Endothelial cell (in vitro differentiated cells): ENCODE measurements at regions not wholly inside any gene's neighbourhood (a gene's known extent, or its start where the extent isn't known, plus 50 kb on each side); places are given as distances from the start of the nearest gene placed in this dataset.

Source experiments
- DNase-seq: peaks from one replicate; pipeline ENCODE4 v3.0.0; 2021; ENCODE audit warnings: low spot score
- H3K27ac Mint-ChIP-seq: one replicate; pipeline ENCODE4 v1.8.0; 2021; ENCODE audit warnings: mixed read lengths, inconsistent platforms; ENCODE audit not compliant: unreplicated experiment
- H3K27me3 Mint-ChIP-seq: one replicate; pipeline ENCODE4 v1.8.0; 2021; ENCODE audit warnings: mild to moderate bottlenecking, moderate library complexity, mixed read lengths, inconsistent platforms; ENCODE audit not compliant: unreplicated experiment
- H3K36me3 Mint-ChIP-seq: one replicate; pipeline ENCODE4 v1.8.0; 2021; ENCODE audit warnings: mild to moderate bottlenecking, low read depth, mixed read lengths, inconsistent platforms; ENCODE audit not compliant: unreplicated experiment
- H3K4me1 Mint-ChIP-seq: one replicate; pipeline ENCODE4 v1.8.0; 2021; ENCODE audit warnings: mild to moderate bottlenecking, mixed read lengths, inconsistent platforms; ENCODE audit not compliant: unreplicated experiment
- H3K4me3 Mint-ChIP-seq: one replicate; pipeline ENCODE4 v1.8.0; 2021; ENCODE audit warnings: mild to moderate bottlenecking, mixed read lengths, inconsistent platforms; ENCODE audit not compliant: unreplicated experiment
- H3K9me3 Mint-ChIP-seq: one replicate; pipeline ENCODE4 v1.8.0; 2021; ENCODE audit warnings: mixed read lengths, inconsistent platforms; ENCODE audit not compliant: unreplicated experiment
- TF ChIP-seq, protein P1 (sequence below): fragments of 200-600 bp; sonication (generic); IDR thresholded peaks from one replicate; pipeline ENCODE4 v1.5.0; 2021; ENCODE audit warnings: antibody characterized with exemption; ENCODE audit not compliant: unreplicated experiment

DNA sequence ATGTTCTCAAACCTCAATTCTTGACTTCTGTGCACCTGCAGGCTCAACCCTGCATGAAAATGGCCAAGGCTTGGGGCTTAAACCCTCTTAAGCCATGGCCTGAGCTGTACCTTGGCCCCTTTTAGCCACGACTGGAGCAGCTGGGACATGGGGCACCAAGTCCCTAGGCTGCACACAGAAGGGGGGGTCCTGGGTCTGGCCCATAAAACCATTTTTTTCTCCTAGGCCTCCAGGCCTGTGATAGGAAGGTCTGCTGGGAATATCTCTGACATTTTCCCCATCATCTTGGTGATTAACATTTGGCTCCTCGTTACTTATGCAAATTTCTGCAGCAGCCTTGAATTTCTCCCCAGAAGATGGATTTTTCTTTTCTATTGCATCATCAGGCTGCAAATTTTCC is 119.4 kb upstream of the VGLL2 start:
- Mint-ChIP-seq H3K4me1 (no peaks in the 10 kb centered on the region), H3K27ac (no peak overlapping the region), H3K9me3 (no peaks in the 10 kb centered on the region), H3K36me3 (peaks cover 8% of the 10 kb centered on the region), H3K4me3 (no peak overlapping the region), H3K27me3 (no peaks in the 10 kb centered on the region)
- TF ChIP-seq, protein P1, sequence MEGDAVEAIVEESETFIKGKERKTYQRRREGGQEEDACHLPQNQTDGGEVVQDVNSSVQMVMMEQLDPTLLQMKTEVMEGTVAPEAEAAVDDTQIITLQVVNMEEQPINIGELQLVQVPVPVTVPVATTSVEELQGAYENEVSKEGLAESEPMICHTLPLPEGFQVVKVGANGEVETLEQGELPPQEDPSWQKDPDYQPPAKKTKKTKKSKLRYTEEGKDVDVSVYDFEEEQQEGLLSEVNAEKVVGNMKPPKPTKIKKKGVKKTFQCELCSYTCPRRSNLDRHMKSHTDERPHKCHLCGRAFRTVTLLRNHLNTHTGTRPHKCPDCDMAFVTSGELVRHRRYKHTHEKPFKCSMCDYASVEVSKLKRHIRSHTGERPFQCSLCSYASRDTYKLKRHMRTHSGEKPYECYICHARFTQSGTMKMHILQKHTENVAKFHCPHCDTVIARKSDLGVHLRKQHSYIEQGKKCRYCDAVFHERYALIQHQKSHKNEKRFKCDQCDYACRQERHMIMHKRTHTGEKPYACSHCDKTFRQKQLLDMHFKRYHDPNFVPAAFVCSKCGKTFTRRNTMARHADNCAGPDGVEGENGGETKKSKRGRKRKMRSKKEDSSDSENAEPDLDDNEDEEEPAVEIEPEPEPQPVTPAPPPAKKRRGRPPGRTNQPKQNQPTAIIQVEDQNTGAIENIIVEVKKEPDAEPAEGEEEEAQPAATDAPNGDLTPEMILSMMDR: no peak
- DNase-seq: no peak

DNA sequence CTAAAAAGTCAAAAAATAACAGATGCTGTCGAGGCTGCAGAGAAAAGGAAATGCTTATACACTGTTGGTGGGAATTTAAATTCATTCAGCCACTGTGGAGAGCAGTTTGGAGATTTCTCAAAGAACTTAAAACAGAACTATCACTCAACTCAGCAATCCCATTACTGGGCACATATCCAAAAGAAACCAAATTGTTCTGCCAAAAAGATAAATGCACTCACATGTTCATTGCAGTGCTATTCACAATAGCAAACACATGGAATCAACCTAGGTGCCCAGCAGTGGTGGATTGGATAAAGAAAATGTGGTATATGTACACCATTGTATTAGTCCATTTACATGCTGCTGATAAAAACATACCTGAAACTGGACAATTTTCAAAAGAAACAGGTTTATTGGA is 116.0 kb upstream of the VGLL2 start:
- no peak for DNase-seq
- Mint-ChIP-seq H3K4me3 (no peak overlapping the region), H3K27ac (no peak overlapping the region), H3K4me1 (no peaks in the 10 kb centered on the region), H3K9me3 (peaks cover 9% of the 10 kb centered on the region), H3K27me3 (no peaks in the 10 kb centered on the region), H3K36me3 (peaks cover 8% of the 10 kb centered on the region)
- TF ChIP-seq, protein P1: no peak

DNA sequence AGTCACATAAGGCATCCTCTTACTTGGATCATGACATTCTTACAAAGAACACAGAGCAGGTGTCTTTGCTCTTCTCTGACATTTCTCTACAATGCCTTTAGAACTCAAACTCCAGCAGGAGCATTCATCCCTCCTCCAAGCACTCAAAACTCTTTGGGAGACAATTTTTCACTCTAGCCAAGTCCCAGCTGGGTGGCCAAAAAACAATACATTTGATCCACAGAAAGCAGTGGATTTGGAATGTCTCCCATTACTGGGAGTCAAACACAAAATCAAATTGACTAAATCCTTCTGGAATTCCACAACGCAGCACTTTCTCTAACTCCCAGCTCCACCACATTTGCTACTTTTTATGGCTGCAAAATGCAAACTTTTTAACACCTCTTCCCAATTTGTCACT is 108.6 kb upstream of the VGLL2 start:
- no peak for DNase-seq
- TF ChIP-seq, protein P1: no peak
- H3K27ac Mint-ChIP-seq: no peak overlapping the region
- no peaks in the 10 kb centered on the region for H3K4me1 Mint-ChIP-seq
- H3K4me3 Mint-ChIP-seq: no peak overlapping the region
- no peaks in the 10 kb centered on the region for H3K36me3 Mint-ChIP-seq
- peaks cover 2% of the 10 kb centered on the region for H3K27me3 Mint-ChIP-seq
- peaks cover 2% of the 10 kb centered on the region for H3K9me3 Mint-ChIP-seq

DNA sequence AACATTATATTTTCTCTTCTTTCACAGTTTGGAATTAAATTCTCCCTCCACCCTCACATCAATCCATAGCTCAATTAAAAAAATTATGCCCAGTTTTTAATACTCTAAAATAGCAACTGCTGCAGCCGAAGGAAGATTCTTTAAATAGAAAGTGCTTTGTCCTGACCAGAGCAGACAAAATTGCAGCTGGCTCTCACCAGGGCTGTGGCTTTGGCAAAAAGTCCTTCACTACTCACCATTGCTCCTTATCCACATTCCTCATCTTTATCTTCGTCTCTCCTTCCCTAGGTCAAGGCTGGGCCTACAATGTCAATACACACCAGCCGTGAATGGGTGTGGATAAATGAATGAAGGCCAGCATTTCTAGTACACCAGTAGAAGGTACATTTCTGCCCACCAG is 107.9 kb upstream of the VGLL2 start:
- H3K4me3 Mint-ChIP-seq: no peak overlapping the region
- H3K27me3 Mint-ChIP-seq: peaks cover 3% of the 10 kb centered on the region
- TF ChIP-seq, protein P1: no peak
- no peaks in the 10 kb centered on the region for H3K36me3 Mint-ChIP-seq
- no peak for DNase-seq
- no peaks in the 10 kb centered on the region for H3K9me3 Mint-ChIP-seq
- no peaks in the 10 kb centered on the region for H3K4me1 Mint-ChIP-seq
- no peak overlapping the region for H3K27ac Mint-ChIP-seq

DNA sequence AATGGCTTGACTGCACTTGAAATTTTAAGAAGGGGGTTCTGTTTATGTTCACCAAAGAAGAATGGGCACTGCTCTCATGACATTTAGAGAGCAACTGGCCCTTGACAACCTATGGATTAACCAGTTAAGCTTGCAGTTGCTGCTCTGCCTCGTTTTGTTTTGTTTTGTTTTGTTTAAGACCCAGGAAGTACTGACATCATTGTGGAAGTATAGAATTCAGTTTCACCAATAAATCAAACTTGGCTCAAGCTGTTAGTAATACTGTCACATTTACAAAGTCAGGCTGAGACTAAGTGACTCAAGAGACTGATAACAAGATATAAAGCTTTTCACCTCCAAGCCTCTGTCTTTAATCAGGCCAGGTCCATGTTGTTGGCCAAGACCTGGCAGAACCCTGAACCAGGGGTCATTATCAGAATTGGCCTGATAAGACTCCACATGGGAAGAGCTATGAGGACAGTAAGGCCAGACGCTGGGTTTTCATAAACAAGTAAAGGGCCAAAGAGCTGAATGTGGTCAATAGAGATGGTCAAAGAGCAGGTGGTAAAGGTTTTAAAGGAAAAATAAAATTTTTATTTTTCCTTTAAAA is 99.4 kb upstream of the VGLL2 start:
- TF ChIP-seq, protein P1: no peak
- H3K27me3 Mint-ChIP-seq: peaks cover 3% of the 10 kb centered on the region

More for the DNA sequence above, 99.4 kb upstream of the VGLL2 start:
- H3K36me3 Mint-ChIP-seq: no peaks in the 10 kb centered on the region
- H3K9me3 Mint-ChIP-seq: no peaks in the 10 kb centered on the region
- no peak for DNase-seq
- H3K4me3 Mint-ChIP-seq: no peak overlapping the region
- no peaks in the 10 kb centered on the region for H3K4me1 Mint-ChIP-seq
- H3K27ac Mint-ChIP-seq: no peak overlapping the region
